ENCODE measurements at regions not wholly inside any gene's neighbourhood (a gene's known extent, or its start where the extent isn't known, plus 50 kb on each side); places are given as distances from the start of the nearest gene placed in this dataset.

DNA sequence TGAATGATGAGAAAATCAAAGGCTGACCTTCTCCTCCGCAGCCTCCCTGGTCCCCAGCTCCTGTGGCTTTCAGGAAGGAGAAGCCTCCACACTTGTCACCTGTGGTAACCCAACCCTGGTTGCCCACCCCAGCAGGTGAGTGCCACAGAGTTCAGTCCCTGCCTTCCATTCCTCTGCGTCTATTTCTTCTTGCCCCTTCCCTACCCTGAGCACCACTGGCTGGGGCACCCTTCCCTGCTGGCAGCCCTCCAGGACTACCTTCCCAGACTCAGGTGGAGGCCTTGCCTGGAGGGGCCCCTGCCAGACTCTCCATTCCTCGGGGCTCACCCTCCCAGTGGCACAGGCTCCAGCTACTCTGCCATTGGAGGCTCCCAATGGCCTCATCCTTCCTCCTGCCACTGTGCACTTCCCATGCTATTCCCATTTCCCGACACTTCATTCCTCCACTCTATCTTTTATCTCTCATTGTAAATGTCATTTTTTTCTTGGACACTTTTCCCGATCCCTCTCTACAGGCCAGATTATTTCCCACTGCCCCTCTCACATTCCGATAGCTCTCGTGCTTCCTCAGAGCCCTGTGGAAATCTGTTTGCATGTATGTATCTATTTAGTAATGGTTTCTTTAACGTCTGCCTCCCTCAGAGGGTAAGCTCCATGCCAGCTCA, 90.6 kb upstream of the PCBD1 start:
- TF ChIP-seq POLR2AphosphoS5 (IDR thresholded peaks at IDR 0.05; ENCODE audit: low read depth, low read length) (no peak), TAF1 (IDR thresholded peaks at IDR 0.05; ENCODE audit: borderline replicate concordance, insufficient read depth, low read length) (no peak)
- TF ChIP-seq, protein P1, sequence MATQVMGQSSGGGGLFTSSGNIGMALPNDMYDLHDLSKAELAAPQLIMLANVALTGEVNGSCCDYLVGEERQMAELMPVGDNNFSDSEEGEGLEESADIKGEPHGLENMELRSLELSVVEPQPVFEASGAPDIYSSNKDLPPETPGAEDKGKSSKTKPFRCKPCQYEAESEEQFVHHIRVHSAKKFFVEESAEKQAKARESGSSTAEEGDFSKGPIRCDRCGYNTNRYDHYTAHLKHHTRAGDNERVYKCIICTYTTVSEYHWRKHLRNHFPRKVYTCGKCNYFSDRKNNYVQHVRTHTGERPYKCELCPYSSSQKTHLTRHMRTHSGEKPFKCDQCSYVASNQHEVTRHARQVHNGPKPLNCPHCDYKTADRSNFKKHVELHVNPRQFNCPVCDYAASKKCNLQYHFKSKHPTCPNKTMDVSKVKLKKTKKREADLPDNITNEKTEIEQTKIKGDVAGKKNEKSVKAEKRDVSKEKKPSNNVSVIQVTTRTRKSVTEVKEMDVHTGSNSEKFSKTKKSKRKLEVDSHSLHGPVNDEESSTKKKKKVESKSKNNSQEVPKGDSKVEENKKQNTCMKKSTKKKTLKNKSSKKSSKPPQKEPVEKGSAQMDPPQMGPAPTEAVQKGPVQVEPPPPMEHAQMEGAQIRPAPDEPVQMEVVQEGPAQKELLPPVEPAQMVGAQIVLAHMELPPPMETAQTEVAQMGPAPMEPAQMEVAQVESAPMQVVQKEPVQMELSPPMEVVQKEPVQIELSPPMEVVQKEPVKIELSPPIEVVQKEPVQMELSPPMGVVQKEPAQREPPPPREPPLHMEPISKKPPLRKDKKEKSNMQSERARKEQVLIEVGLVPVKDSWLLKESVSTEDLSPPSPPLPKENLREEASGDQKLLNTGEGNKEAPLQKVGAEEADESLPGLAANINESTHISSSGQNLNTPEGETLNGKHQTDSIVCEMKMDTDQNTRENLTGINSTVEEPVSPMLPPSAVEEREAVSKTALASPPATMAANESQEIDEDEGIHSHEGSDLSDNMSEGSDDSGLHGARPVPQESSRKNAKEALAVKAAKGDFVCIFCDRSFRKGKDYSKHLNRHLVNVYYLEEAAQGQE (IDR thresholded peaks at IDR 0.05; ENCODE audit: insufficient read depth in 1 of 2, low read depth in 2 of 2, low read length in 2 of 2): no peak

Measured in PFSK-1 (cell line).